ENCODE measurements at regions not wholly inside any gene's neighbourhood (a gene's known extent, or its start where the extent isn't known, plus 50 kb on each side); places are given as distances from the start of the nearest gene placed in this dataset.

DNA sequence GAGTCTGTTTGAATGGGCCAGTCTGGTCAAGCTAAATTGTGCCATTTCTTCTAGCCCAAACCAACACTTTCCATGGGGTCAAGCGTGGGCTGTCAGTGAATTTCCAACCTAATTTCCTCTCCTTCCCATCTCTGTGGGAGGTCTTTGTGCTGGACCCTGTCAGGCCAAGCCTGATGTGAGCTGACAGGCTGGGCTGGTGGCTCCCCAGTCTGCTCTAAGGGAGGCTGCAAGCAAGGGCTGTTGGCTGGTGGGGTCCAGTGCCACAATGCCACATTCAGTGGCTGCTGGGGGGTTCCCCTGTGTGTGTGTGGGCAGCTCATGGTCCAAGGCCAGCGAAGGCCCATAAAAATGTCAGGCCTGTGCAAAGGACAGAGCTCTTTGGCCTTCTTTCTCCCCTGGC, 216.1 kb downstream of the OPA1 start:
- H3K36me3 ChIP-seq (ENCODE audit: low read depth, missing control alignments): no peaks in the 10 kb centered on the region
- no peaks in the 10 kb centered on the region for H3K27me3 ChIP-seq
- no peak overlapping the region for H3K27ac ChIP-seq
- TF ChIP-seq POLR2A (IDR thresholded peaks at IDR 0.05): no peak
- TF ChIP-seq, protein P1, sequence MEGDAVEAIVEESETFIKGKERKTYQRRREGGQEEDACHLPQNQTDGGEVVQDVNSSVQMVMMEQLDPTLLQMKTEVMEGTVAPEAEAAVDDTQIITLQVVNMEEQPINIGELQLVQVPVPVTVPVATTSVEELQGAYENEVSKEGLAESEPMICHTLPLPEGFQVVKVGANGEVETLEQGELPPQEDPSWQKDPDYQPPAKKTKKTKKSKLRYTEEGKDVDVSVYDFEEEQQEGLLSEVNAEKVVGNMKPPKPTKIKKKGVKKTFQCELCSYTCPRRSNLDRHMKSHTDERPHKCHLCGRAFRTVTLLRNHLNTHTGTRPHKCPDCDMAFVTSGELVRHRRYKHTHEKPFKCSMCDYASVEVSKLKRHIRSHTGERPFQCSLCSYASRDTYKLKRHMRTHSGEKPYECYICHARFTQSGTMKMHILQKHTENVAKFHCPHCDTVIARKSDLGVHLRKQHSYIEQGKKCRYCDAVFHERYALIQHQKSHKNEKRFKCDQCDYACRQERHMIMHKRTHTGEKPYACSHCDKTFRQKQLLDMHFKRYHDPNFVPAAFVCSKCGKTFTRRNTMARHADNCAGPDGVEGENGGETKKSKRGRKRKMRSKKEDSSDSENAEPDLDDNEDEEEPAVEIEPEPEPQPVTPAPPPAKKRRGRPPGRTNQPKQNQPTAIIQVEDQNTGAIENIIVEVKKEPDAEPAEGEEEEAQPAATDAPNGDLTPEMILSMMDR (IDR thresholded peaks at IDR 0.05): no peak
- no peaks in the 10 kb centered on the region for H3K4me1 ChIP-seq
- 83 to 93% methylated on average over 2 of the region's 2 CpGs for WGBS, 2 donors
- no peaks in the 10 kb centered on the region for H3K9me3 ChIP-seq
- no peak overlapping the region for H3K4me3 ChIP-seq
- no peak for DNase-seq
- intact Hi-C loops (cut with DNase I; ENCODE audit: low total_unique reads): no loop called here

DNA sequence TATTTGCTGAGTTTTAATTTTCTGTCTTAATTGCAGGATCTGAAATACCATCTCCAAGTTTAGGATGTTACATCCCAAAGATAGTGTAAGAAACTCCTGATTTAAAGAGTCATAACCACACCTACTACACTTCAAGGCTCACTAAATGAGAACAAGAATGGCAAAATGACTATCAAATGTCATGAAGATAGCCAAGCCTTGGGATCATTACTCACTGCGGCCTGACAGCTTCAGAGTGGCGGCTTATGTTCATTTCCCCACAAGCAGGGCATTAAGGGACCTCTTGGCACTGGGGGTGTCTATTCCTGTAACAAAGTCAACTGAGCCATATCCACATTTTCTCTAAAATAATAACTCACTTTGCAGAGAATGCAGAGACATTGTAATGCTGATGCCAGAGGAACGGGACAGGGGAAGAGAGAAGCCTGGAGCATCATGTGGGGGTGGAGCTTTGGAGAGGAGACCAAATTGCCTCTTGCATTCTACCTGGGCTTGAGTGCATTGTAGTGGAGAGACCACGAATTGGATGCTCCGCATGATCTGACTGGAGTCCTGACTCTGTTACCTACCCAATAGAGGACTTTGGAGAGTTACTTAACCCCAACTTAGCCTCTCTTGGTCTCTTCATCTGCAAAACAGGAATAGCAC, 219.2 kb downstream of the OPA1 start:
- intact Hi-C loops (cut with DNase I; ENCODE audit: low total_unique reads): no loop called here
- no peak for DNase-seq
- no peak overlapping the region for H3K4me3 ChIP-seq
- peaks cover 2% of the 10 kb centered on the region for H3K4me1 ChIP-seq
- H3K27me3 ChIP-seq: no peaks in the 10 kb centered on the region
- no peaks in the 10 kb centered on the region for H3K36me3 ChIP-seq (ENCODE audit: low read depth, missing control alignments)
- WGBS, 2 donors: 92% methylated on average over 5 of the region's 5 CpGs
- no peaks in the 10 kb centered on the region for H3K9me3 ChIP-seq
- TF ChIP-seq, protein P1 (IDR thresholded peaks at IDR 0.05): no peak
- no peak for TF ChIP-seq POLR2A (IDR thresholded peaks at IDR 0.05)
- no peak overlapping the region for H3K27ac ChIP-seq

DNA sequence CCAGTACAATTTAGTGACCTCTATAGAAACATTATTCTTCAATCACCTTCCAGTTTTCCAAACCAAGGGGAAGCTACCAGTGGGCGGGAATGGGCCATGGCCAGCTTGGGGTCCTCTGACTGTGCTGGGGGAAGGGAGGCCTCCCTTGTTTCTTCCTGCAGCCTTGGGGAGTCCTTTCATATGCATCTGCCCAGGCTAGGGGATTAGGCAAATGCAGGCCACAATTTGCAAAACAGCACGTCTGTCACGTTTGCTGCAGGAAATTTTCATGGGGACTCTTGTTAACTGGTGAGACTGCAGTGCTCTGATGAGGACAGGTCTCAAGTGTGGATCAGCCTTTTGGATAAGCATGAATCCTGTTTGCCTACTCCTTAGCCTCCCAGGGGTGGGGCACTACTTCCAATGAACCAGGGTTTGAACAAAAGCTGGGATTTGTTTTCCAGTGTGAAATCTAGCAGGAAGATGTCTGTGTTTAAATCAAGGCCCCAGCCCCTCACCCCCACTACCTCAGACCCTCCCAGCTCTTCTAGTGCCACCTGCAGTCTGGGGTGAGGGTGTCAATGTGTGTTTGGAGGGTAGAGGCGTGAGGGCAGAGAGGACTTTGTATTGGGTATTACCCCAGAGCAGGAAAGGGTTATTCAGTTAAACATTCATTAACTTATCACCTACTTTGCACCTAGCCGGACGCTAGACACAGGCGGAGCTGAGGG, 219.9 kb downstream of the OPA1 start:
- no peaks in the 10 kb centered on the region for H3K27me3 ChIP-seq
- H3K36me3 ChIP-seq (ENCODE audit: low read depth, missing control alignments): no peaks in the 10 kb centered on the region
- peaks cover 4% of the 10 kb centered on the region for H3K4me1 ChIP-seq
- intact Hi-C loops (cut with DNase I; ENCODE audit: low total_unique reads): no loop called here
- 85 to 96% methylated on average over 7 of the region's 7 CpGs for WGBS, 2 donors
- no peak for DNase-seq
- H3K27ac ChIP-seq: no peak overlapping the region
- no peak overlapping the region for H3K4me3 ChIP-seq
- TF ChIP-seq, protein P1 (IDR thresholded peaks at IDR 0.05): no peak
- TF ChIP-seq POLR2A (IDR thresholded peaks at IDR 0.05): no peak
- H3K9me3 ChIP-seq: no peaks in the 10 kb centered on the region

DNA sequence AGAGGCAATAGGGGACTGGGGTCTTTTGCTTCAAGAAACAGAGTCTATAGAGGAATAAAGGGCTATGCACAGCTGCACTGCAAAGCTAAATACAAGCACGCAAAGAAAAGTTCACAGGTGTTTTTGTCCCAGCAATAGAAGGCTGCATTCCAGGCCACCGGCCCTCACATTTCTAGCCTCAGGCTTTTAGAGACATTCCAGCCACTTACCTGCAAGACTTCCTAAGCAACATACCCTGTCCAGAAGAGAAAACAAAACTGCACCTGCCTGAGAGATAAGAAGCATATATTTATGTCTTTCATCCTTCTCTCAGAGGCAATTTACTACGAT, 220.5 kb downstream of the OPA1 start:
- no peaks in the 10 kb centered on the region for H3K36me3 ChIP-seq (ENCODE audit: low read depth, missing control alignments)
- peaks cover 4% of the 10 kb centered on the region for H3K4me1 ChIP-seq
- H3K27me3 ChIP-seq: no peaks in the 10 kb centered on the region
- H3K4me3 ChIP-seq: no peak overlapping the region
- WGBS, 2 donors: 85 to 97% methylated on average over 3 of the region's 3 CpGs
- no peak for DNase-seq
- TF ChIP-seq, protein P1 (IDR thresholded peaks at IDR 0.05): no peak
- TF ChIP-seq POLR2A (IDR thresholded peaks at IDR 0.05): no peak
- H3K27ac ChIP-seq: no peak overlapping the region
- no peaks in the 10 kb centered on the region for H3K9me3 ChIP-seq
- intact Hi-C loops (cut with DNase I; ENCODE audit: low total_unique reads): no loop called here
